Pancreas (tissue), 10 donors: ENCODE measurements at regions not wholly inside any gene's neighbourhood (a gene's known extent, or its start where the extent isn't known, plus 50 kb on each side); places are given as distances from the start of the nearest gene placed in this dataset.

ENCODE experiments used
- ATAC-seq, 4 donors: fragments of 200-7000 bp; cut with Tn5 transposase; one replicate each; pipeline versions ENCODE4 v1.8.0 to v1.9.1; 2020; ENCODE audit warnings: mild to moderate bottlenecking in 4 of 4, moderate library complexity in 4 of 4
- DNase-seq, 6 donors: peaks; one replicate each; pipeline ENCODE4 v3.0.0-alpha.2; 2020
- FAIRE-seq: peaks from 2 replicates; lab custom pipeline; 2012; peaks lifted over from hg19 to GRCh38; lab: Jason Lieb, UNC
- H3K27ac ChIP-seq, 4 donors: fragments of 200-600 bp; sonication (generic); 1 replicate in 3 of 4; 2 replicates in 1 of 4; pipeline versions ENCODE4 v1.5.0 to v1.8.0; 2020
- H3K27me3 ChIP-seq, 4 donors: fragments of 200-600 bp; one replicate each; pipeline ENCODE4 v1.8.0; 2021
- H3K36me3 ChIP-seq, 3 donors: fragments of 200-600 bp; sonication (generic) in 1 of 3; one replicate each; pipeline versions ENCODE4 v1.5.0 to v1.8.0; 2020 to 2021
- H3K4me1 ChIP-seq, 3 donors: fragments of 200-600 bp; one replicate each; pipeline ENCODE4 v1.8.0; 2021
- H3K4me3 ChIP-seq, 4 donors: fragments of 200-600 bp; sonication (generic) in 2 of 4; one replicate each; pipeline versions ENCODE4 v1.5.0 to v1.8.0; 2020 to 2021
- H3K9me3 ChIP-seq, 4 donors: fragments of 200-600 bp; one replicate each; pipeline ENCODE4 v1.8.0; 2021
- CTCF ChIP-seq, 4 donors: fragments of 200-600 bp; sonication (generic) in 3 of 4; IDR thresholded peaks; one replicate each; pipeline versions ENCODE4 v1.5.0 to v1.8.0; 2021; ENCODE audit warnings: antibody characterized with exemption in 4 of 4
- WGBS, 2 donors: extraction: QIAGEN DNeasy Blood & Tissue Kit; methylation state at CpG; one replicate each; pipeline ENCODE4 v1.1.7; 2013; 5-methylcytosine and 5-hydroxymethylcytosine counted together
- intact Hi-C, 3 donors: fragments of 100-400 bp; cut with DNase I; formaldehyde crosslinking; loops; one replicate each; pipeline versions ENCODE4 v1.11.1 to v1.14.2; 2022
- donor health status: healthy with polysubstance abuse.
- donor health status: DM: no; HTN: no; CAD: no; lungs with moderate emphysema.
- donor health status: DM: no; HTN: no; CAD: no.
- donor health status: control.
- donor health status: control.
- donor health status: Bipolar disorder and iron deficiency.
- donor health status: DM: yes; HTN: yes; CAD: no.
- donor health status: DM: no; HTN: no; CAD: no.
- donor health status: DM: no; HTN: no; CAD: no.
- donor health status: DM: yes; HTN: yes; CAD: no.

GRCh38 chr7:33673029-33673700, 232.2 kb upstream of the BMPER start:
- Histone ChIP-seq H3K27ac (no peak overlapping the region), H3K36me3 (no peaks in the 10 kb centered on the region), H3K4me3 (no peak overlapping the region), H3K27me3 (no peaks in the 10 kb centered on the region), H3K9me3 (no peaks in the 10 kb centered on the region), H3K4me1 (no peaks in the 10 kb centered on the region)
- DNase-seq (no peak), ATAC-seq (no peak), FAIRE-seq (no peak)
- intact Hi-C loops, result no loop called here
- TF ChIP-seq CTCF (IDR thresholded peaks at IDR 0.05), result no peak
- WGBS, 2 donors, result 89 to 91% methylated on average over 4 of the region's 4 CpGs

GRCh38 chr7:33674804-33675411, 230.4 kb upstream of the BMPER start:
- WGBS, 2 donors, result 87 to 90% methylated on average over 4 of the region's 4 CpGs
- FAIRE-seq (no peak), DNase-seq (no peak), ATAC-seq (no peak)
- Histone ChIP-seq H3K9me3 (no peaks in the 10 kb centered on the region), H3K36me3 (no peaks in the 10 kb centered on the region), H3K27ac (no peak overlapping the region), H3K4me3 (no peak overlapping the region), H3K27me3 (no peaks in the 10 kb centered on the region), H3K4me1 (no peaks in the 10 kb centered on the region)
- intact Hi-C loops, result no loop called here
- no peak for TF ChIP-seq CTCF (IDR thresholded peaks at IDR 0.05)

- 78 to 87% methylated on average over 4 of the region's 4 CpGs for WGBS, 2 donors
- DNase-seq, result no peak
- ATAC-seq, result no peak
- intact Hi-C loops, result no loop called here
- FAIRE-seq, result no peak
- H3K27ac ChIP-seq, result no peak overlapping the region
- H3K36me3 ChIP-seq, result no peaks in the 10 kb centered on the region
- no peaks in the 10 kb centered on the region for H3K27me3 ChIP-seq
- no peaks in the 10 kb centered on the region for H3K9me3 ChIP-seq
- TF ChIP-seq CTCF (IDR thresholded peaks at IDR 0.05), result no peak
- H3K4me1 ChIP-seq, result no peaks in the 10 kb centered on the region
- H3K4me3 ChIP-seq, result no peak overlapping the region
Measured at GRCh38 chr7:33677556-33677955, 227.8 kb upstream of the BMPER start.

- Histone ChIP-seq H3K27ac (no peak overlapping the region), H3K9me3 (no peaks in the 10 kb centered on the region), H3K27me3 (no peaks in the 10 kb centered on the region), H3K36me3 (no peaks in the 10 kb centered on the region), H3K4me3 (no peak overlapping the region), H3K4me1 (no peaks in the 10 kb centered on the region)
- no peak for DNase-seq
- no peak for TF ChIP-seq CTCF (IDR thresholded peaks at IDR 0.05)
- WGBS, 2 donors, result 80 to 85% methylated on average over 2 of the region's 2 CpGs
- no peak for FAIRE-seq
- intact Hi-C loops, result no loop called here
- no peak for ATAC-seq
Measured at GRCh38 chr7:33678569-33679335, 226.6 kb upstream of the BMPER start.
